Cardiac septum (tissue), 1 donor: ENCODE measurements at regions not wholly inside any gene's neighbourhood (a gene's known extent, or its start where the extent isn't known, plus 50 kb on each side); places are given as distances from the start of the nearest gene placed in this dataset.

Source experiments
- DNase-seq: peaks from one replicate; pipeline ENCODE4 v3.0.0-alpha.2; 2020; ENCODE audit warnings: low spot score
- intact Hi-C: fragments of 100-400 bp; cut with DNase I; formaldehyde crosslinking; loops from one replicate; pipeline ENCODE4 v1.14.0; 2022
- donor health status: DM: no; HTN: no; CAD: no.

DNA sequence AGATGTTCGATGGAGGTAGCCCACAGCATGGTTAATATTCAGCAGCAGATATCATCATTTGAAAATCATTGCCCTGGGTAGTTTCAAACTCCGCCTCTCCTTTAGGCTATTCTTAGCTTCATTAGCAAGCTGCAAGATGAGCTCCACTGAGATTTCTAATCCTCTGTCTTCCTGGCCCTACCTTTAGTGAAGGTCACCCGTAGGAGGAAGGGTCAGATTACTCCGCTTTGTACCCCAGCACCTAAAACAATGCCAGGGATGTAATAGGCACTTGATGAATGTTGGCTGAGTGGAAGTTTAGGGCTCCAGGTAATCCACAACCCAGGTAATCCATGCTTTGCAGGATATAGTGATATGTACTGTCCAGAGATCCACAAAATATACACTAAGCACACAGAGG is 260.1 kb upstream of the MTNR1B start:
- intact Hi-C loops = loop anchor here (5.0 kb wide), 1 partner anchor 63 kb away; no protein-coding TSS in a partner anchor
- DNase-seq = no peak

DNA sequence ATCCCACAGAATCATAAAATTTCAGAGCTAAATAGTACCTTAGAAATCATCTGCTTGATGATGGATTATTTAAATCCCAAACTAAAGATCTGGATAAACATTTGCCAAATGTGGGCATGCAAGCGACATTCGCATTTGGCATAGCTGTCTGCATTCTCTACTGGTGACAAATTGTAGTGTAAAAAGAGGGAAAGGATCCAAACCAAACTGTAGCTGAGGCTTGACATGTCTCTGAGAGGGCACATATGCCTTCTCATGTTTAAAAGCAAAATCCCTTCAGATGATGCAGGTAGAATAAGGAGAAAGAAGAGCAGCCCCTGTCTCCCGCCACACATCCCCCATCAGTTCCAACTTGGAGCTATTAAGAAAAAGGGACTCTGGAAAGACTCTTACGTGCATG is 257.5 kb upstream of the MTNR1B start:
- intact Hi-C loops = no loop called here
- no peak for DNase-seq

DNA sequence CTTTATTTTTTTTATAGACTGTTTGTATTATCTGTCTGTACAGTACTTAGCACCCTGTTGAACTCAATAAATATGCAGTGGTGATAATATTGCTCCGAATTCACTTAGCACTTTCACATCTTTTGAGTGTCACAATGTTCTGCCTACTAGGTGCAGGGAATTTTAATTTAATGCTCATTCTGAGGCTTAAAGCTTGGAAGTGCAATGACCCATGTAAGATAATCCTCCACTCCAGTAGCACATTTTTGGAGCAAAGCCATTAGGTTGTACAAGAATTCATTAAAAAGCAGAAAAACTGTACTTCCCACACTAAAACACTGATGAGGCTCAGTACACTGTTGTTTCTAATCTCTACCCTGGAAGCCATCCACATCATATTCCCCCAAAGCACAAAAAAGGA is 255.3 kb upstream of the MTNR1B start:
- intact Hi-C loops = no loop called here
- no peak for DNase-seq

DNA sequence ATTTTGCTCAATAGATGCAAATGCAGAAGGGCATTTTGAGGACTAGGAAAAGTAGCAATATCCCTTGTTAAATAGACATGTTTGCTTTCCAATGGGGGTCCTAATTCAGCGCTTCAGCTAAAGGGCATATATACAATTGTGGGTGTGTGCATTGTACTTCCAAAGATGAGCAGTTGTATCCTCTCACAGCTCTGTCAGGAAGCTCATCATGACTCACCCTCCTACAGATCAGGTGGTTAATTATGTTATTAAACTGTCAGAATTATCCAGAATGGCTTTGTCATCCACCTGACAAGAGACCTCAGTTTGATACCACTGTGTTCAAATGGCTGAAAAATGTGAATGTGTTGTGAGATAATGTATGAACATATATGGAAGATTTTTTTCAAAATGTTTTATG is 252.2 kb upstream of the MTNR1B start:
- no peak for DNase-seq
- intact Hi-C loops = no loop called here

DNA sequence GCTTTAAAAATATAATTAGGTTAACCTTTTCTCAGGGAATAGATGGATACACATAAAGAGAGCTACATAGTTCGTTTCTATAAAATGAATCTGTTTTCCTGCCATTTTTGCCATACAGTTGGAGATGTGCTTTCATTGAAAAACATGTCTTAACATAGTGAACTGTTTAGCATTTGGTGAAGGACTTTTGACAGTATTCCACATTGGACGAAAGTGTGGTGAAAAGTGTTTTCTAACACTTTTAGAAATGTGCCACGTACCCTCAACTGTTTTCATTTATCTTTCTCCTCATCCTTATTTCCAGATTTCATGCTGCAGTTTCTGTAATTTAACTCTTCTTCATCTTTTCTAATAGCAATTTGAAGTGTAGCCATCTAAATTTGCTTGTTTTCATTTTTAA is 249.1 kb upstream of the MTNR1B start:
- intact Hi-C loops = no loop called here
- no peak for DNase-seq

DNA sequence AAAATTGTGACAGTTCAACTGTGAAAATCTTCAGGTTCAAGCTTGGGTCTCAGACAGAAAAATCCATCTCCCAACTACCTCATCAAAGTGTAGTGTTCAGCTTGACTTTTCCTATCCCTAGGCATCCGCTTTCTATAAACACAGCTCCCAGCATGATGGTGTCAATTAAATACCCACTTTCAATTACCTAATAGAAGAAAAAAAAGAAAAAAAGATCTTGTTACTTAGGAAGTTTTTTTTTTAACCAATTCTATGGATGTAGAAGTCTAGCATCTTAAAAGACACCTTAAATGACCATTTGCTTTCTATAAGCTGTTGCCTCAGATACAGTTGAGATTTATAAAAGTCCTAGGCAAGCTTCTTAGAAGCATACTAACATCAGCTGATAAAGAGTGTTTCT is 244.1 kb upstream of the MTNR1B start:
- intact Hi-C loops = no loop called here

DNA sequence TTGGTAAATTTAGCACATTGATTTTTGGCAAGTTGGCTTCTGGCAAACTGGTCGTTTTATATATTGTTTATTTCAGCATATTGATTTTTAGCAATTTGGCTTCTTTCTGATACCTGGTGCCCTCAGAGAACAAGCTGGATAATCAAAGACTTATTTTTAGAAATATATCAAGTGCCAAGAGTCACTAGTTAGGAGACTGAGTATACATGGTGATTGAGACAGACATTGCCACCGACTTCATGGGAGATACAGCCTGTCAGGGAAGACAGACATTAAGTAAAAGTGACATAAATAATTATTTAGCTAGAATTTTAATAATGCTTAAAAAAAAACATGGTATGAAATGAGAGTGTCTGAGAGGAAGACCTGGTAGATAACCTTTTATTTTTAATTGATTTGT is 242.3 kb upstream of the MTNR1B start:
- intact Hi-C loops = no loop called here
- no peak for DNase-seq

More for the DNA sequence above, 244.1 kb upstream of the MTNR1B start:
- no peak for DNase-seq

DNA sequence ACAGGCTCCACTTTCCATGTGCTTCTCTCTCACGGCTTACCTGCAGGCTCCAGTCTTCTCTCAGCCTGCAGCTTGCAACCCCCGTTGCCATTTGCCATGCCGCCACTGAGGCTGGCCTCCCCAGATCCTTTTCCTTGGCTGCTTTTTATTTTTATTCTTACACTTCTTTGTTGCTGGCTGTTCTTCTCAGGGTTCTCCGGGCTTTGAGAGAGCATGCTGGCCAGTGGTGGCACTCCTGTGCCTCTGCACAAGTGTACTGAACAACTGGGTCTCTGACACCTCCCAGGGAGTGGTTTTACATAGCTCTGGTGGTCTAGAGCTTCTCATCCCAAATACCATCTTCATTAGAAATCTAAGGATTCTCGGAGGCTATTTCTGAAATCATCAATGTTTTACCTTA is 241.7 kb upstream of the MTNR1B start:
- intact Hi-C loops = no loop called here

DNA sequence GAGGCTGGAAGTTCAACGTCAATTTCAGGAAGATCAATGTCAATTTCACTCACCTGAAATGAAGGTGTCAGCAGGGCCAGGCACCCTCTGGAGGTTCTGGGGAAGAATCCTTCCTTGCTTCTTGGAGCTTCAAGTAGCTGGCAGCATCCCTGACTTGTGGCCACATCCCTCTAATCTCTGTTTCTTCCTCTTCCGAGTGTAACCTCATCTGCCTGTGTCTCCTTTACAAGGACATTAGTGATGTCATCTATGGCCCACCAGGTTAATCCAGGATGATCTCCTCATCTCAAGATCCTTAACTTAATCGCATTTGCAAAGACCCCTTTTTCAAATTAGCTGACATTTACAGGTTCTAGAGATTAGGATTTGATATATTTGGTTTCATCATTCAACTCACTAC is 240.8 kb upstream of the MTNR1B start:
- intact Hi-C loops = no loop called here
- DNase-seq = no peak

More for the DNA sequence above, 241.7 kb upstream of the MTNR1B start:
- no peak for DNase-seq

DNA sequence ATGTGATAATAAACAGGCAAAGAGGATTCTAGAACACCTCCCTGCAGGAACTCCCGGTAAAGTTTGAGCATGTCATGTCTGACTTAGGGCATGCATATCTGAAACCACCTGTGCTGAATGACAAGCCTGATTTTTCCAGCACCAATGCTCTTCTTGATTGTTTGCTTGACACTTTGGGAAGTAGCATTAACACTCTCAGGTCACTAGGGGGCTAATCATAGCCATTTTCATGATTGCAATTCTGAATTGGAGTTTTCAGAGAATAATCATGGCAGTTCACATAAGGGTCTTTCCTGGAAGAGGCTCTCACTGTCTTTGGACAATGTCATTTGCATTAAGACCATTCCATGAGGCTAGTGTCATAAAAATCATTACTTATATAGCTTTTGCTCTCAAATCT is 234.4 kb upstream of the MTNR1B start:
- intact Hi-C loops = no loop called here

DNA sequence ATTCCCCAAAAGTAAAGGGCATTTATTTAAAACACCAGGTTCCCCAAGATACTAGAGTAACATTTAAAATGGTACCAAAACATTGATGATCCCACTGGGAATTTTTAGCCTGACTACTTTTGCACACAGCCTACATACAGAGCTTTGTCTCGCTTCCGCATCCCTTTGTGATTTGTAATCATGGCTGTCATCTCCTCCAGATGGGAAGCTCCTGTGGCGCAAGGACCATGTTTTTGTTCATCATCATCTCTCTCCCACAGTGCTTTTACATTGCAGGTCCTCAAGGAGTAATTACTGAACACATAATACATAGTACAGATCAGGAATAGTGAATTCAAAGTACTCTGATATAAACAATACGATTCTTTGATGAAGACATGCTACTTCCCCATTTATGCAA is 231.2 kb upstream of the MTNR1B start:
- intact Hi-C loops = no loop called here
- DNase-seq = no peak

More for the DNA sequence above, 234.4 kb upstream of the MTNR1B start:
- DNase-seq = no peak

DNA sequence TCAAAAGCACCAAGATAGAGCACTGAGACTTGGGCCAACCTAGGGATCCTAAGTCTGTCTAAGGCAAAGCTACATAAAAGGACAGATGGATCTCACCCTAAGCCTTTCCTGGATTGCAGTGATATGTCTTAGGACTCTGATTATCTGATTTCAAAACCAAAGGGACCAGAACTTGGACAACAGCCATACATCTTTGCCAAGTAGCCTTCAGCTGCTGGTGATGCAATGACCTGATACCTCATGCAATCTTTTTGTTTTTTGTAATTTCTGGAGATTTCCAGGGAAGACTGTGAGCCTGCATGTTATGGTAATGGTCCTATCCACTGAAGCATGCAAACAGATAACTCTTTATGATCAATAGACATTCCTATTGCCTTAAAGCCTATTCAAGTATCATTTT is 230.4 kb upstream of the MTNR1B start:
- intact Hi-C loops = no loop called here
- no peak for DNase-seq

DNA sequence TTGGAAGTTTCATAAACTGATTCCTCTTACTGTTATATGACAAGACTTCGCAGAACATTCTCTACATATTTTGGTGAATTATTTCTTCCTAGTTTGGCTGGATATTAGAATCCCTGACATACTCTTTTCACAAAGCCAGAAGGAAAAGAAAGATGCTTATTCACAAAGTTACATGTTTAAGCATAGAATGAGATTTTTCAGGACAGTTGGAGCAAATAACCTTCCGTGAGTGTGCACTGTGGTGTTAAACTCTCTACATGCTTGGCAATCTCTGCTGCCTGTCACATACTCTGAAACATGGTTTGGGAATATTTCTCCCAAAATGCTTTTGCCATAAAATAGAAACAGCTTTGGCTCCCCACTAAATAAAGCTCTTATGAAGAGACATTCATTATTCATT is 230.0 kb upstream of the MTNR1B start:
- intact Hi-C loops = no loop called here
- no peak for DNase-seq

DNA sequence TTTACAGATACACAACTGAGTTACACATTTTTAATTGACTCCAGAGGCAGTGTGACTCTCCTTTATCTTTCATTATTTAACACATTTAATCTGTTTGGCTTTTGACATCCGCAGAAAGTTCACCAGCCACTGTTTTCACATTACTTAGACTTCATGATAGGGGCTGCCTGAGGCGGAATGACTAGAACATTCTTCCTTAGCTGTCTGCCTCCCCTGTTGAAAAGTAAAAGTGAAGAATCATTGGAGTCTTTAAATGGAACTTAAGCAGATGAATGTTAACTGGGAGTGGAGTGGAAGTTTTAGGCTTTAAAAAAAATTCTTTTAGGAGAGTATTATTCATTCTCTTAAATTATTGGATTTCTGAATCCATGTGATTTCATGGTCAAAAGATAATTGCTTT is 229.2 kb upstream of the MTNR1B start:
- intact Hi-C loops = no loop called here

DNA sequence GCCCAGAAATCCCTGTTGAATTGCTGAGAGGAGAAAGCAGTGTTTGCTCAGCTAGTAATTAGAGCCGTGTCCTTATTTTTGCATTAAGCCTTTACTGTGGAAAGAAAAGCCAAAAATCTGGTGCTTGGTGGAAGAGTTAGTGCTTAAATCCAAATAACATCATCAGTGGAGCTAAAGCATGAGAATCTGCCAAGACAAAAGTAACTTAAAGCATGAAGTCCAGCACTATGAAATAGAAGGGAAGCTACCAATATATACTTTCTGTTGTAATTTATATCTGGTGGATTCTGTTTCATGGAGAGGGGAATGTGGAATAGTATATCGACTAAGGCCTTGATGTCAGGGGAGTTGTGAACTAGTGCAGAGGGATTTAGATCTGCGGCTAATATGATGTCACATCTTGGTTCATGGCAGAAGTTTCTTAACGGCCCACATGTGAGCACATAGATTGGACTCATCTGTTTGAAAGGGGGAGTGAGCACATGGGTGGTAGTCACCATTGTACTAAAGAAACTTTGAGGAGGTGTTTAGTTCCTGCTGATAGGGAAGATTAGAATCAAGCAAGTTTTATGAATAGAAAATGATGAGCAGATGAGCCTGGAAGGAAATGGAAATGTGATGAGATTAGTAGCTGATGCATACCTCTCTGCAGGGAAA is 224.4 kb upstream of the MTNR1B start:
- DNase-seq = no peak
- intact Hi-C loops = no loop called here

More for the DNA sequence above, 229.2 kb upstream of the MTNR1B start:
- DNase-seq = no peak

DNA sequence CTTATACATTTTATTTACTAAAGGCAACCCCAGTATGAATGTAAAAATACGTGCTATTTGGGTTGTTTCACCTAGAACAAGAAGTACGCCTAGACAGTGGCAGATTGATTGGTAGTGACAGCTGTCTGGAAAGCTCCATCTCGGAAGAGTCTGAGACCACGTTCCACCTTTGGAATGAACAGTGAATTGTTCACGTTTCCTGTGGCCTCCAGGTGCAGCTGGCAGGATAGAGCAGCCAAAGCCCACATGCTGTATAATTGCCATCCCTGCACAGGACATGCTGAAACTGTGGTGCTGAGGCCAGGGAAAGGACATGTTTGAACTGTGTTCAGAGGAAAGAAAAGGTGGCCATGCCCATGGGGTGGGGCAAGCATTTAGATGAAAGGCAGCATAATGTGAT is 218.7 kb upstream of the MTNR1B start:
- intact Hi-C loops = no loop called here

DNA sequence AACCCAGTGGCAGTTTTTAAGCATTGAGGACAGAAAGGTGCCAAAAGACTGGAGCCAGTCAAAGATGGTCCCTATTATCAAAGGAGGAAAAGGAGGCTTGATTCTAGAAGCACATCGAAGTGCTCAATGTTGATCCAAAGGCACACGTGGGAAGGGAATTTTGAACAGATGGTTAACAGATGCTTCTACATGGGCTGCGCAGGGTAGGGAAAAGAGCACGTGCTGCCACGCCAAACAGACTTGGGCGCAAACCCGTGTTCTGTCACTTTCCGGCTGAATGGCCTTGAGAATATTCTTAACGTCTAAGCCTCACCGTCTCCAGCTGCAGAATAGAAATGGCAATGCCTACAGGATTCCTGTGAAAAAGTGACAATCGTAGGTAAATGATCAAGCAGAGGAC is 217.9 kb upstream of the MTNR1B start:
- intact Hi-C loops = no loop called here
- DNase-seq = no peak

More for the DNA sequence above, 218.7 kb upstream of the MTNR1B start:
- no peak for DNase-seq

DNA sequence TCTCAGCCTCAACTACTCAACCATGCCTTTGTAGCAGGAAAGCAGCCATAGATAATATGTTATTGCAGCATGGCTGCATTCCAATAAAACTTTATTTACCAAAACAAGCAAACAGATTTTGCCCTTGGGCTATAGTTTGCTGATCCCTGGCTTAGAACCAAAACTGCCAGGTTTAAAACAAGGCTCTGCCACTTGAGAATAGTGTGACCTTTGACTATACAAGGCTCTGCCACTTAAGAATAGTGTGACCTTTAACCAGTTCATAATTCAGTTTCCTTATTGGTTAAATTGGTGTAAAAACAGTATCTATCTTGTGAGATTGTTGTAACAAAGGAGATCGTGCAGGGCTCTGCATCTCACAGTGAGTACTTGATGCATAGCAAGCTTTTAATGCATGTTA is 217.3 kb upstream of the MTNR1B start:
- DNase-seq = no peak
- intact Hi-C loops = no loop called here

DNA sequence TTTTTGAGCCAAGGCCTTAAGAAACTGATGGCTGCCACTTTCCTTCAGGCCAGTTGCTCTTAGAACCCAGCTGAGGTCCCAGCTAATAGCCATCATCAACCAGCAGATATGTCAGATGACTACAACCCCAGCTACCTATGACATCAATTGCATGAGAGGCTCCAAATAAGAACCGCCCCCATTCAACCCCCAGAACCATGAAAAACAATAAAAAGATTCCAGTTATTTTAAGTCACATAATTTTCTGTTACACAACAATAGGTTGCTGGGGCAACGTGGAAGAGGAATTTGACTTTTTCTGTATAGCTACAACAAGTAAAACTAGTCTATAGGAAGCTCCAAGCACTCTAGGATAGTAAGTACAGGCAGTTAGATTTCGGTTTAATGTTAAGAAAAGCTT is 216.3 kb upstream of the MTNR1B start:
- no peak for DNase-seq
- intact Hi-C loops = no loop called here

DNA sequence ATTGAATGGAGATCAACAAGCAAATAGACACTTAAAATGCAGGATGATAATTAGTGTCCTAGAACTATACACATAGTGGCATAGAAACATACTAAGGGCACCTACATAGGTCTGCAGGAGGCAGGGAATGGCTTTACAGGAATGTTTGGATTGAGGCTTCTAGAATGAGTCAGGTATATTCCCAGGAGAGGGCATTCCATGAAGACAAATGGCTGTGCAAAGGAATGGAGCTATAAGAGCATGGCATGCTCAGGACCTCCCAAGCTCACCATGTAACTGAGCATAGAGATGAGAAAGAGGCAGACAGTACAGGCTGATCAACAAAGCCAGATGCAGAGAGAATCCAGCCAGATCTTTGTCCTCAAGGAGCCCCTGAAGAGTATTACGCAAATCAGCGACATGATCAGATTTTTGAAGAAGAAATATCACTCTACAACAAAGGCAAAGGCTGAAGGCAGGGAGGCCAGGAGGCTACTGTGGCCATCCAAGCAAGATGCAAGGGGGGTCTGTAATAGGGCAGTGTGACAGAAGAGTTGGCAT is 211.1 kb upstream of the MTNR1B start:
- intact Hi-C loops = no loop called here
- DNase-seq = no peak

DNA sequence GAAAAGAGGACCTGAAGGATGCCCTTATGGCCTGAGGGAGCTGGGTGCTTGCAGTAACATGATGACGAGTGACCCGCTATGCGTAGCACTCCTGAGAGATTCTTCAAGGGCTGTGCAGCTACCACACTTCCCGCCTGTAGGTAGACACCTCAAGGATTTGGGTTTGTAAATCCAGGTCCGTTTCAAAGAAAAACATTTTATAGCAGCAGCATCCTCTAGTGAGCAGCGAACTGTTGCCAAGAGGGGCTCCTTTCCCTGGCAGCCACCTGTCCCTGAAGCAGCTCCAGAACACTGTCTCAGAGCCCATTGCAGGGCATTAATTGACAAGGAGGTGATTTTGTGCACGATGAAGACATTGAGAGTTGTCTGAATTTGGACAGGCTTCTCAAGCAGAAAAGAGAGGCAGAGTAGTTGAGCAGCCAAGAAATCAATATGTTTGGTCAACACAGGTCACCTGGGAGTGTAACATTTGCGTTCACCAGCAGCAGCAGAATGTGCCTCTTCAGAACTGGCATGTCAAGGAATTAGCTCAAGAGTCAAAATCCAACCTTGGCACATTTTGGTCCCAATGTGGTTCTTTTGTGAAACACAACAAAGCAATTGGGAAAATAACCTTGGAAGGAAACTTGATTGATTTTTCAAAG is 209.8 kb upstream of the MTNR1B start:
- intact Hi-C loops = no loop called here
- no peak for DNase-seq
